ENCODE measurements at regions not wholly inside any gene's neighbourhood (a gene's known extent, or its start where the extent isn't known, plus 50 kb on each side); places are given as distances from the start of the nearest gene placed in this dataset.
A peak's percentile ranks its signal among the peaks of the same experiment; 100 is the strongest.
"Not testable (repeated sequence)": the region's sequence is repeated elsewhere in the genome, so short reads cannot be mapped to it uniquely, and the experiment has no call there.

DNA sequence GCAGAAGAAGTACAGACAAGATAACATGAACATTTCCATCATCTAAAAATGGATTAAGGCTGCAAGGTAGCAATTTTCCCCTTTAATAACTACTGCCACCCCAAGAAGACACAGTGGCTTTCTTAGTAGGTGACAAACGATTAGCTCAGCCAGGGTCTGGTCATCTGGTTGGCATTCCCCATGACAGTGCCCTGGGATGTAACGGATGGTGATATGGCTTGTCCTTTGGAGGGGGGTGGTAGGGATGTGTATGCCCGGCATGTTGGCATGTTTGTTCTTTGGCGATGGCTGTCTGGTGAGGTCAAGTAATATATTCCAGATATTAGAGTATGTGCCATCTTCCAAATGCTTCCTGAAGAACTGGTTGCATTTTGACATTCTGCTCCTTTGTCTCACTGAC, 135.6 kb upstream of the ZNF536 start:
- DNase-seq, result no peak
- intact Hi-C loops (cut with DNase I), result no loop called here

DNA sequence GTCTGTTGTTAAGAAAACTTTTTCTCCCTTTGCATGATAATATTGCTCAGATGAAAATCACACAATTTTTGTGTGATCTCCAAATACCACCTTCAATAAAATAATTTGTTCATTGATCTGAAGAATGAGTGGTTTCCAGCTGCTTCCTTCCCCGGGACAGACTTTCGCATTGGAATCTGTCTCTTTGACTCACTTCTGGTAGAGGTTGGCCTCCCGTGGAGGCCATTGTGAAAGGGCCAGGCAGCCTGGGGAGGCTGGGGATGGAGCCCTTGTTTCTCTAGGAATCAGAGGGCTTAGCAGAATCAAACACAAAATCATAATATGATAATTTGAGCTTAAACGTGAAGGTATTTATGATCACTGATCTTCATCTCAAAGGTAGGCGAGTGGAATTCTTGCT, 135.0 kb upstream of the ZNF536 start:
- DNase-seq, result no peak

DNA sequence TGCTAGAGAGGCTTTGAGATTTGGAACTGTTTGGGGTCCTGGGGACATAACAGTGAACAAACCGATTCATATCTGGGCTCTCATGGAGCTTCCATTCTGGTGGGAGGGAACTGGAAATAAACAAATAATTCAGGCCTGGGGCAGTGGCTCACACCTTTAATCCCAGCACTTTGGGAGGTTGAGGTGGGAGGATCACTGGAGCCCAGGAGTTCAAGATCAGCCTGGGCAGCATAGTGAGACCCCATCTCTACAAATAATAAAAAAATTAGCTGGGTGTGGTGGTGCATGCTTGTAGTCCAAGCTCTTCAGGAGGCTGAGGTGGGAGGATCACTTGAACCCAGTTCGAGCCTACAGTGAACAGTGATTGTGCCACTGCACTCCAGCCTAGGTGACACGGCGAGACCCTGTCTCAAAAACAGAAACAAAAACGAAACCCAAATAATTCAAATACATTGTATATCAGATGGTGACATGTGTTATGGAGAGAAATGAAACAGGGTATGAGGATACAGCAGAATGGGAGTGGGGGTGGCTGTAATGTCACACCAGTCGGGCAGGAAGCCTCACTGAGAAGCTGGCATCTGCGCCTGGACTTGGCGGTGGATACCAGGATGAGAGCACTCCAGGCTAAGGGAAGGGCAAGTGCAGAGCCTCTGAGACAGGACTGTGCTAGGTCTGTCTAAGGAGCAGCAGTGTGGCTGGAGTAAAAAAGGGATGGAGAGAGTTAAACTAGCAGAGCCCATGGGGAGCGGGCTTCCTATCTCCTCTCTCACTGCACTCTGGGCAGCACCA, 131.1 kb upstream of the ZNF536 start:
- intact Hi-C loops (cut with DNase I), result no loop called here
- DNase-seq, result no peak

More for the DNA sequence above, 135.0 kb upstream of the ZNF536 start:
- intact Hi-C loops (cut with DNase I), result no loop called here

DNA sequence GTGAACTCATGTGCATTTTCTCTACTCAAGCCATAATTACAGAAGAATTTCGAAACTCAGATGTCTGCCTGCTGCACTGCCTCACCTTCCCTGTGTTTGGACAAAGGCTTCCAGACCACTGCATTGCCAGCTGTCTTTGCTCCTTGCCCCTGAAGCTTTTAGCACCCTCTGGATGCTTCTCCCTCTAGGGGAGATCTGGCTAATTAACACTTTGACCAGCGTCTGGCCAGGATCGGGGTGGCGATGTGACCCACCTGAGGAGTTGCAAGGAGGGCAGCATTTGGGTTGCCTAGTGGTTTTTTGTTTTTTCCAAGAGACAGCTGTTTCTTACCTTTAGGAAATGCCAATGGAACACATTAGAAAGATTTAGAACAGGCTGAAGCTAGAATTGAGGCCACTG, 127.7 kb upstream of the ZNF536 start:
- intact Hi-C loops (cut with DNase I), result no loop called here
- DNase-seq, result peak in 1 of 42 donors; percentile 29

DNA sequence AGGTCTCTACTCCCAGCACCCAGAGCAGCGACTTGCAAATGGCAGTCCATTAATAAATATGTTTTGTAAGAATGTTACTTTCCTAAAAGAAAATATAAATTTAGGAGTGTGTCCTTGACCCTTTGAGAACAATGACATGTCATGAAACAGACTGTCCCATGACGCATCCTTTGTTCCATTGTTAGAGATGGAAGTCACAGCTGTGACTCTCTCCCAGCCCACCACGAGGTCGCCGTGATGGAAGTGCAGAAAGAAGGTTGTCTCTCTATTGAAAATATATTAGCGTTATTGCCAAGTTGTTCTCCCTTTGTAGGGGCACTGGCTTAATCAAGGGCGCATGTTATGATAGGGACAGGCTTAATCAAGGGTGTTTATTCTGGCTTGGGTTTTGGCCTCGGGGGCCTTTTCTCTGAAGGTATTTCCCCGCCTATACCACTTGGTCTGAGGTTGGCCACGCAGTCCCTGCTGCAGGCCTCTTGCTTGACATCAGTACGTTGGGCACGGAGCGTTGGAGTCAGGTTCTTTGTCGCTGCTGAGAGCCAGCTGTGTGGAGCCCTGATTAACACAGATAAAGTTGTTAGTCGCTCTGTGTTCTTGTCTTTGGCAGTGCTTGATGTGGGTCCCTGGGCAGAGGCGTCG, 126.7 kb upstream of the ZNF536 start:
- peak in 19 of 42 donors; percentile 5 to 82 (median 54) for DNase-seq
- intact Hi-C loops (cut with DNase I), result no loop called here

DNA sequence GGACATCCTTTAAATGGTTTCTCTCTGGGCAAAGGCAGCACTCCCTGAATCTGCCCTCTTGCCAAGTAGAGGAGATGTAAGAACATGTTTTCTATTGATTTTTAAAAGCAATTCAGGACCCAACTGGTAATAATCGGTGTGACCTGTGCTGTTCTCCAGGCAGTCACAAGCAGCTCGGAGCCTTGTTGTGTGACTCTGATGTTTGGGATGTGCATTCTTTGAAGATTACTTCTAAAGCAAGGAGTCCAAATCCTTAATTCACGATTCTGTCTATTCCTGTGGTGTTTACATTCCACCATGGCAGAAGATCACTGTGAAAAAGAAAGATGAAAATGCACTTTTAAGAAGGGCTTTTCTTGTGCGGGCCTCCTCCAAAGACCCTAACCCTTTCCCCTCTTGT, 122.3 kb upstream of the ZNF536 start:
- intact Hi-C loops (cut with DNase I), result no loop called here
- DNase-seq, result peak in 2 of 42 donors; percentile 0 to 2

DNA sequence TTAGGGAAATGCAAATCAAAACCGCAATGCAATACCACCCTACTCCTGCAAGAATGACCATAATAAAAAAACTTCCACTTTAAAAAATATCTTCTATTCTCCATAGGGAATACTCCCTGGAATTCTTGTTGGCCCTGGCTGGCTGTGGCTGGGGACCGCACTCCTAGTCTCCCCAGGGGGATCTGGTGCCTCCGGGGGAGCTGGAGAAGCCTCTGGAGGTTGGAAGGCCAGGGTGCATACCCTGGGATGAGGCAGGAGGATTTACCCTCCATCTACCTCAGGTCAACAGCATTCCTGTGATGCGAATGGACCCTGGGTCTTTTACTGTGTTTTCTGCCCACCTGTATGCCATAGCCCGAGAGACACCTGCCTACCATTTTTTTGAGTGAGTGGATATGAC, 120.0 kb upstream of the ZNF536 start:
- intact Hi-C loops (cut with DNase I), result no loop called here
- peak in 4 of 42 donors; percentile 2 to 28 (median 10) for DNase-seq

DNA sequence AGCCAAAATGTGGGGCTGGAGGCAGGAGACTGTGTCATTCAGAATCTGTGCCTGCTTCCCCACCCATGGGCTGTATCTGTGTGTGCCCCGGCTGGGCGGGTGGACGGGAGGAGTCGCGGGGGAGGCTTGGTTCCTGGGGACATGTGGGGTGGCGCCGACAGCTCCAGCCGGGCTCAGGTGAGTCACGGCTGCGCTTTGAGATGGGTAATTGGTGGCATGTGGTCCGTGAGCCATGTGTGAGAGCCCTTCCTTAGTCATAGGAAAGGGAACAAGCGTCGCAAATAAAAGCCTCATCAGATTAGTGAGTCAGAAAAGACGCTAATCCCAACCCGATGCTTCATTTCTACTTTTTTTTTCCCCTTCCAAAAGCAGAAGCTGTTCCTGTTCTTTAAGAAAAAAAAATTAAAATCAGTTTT, 118.6 kb upstream of the ZNF536 start:
- DNase-seq, result peak in 23 of 42 donors; percentile 22 to 73 (median 47)
- intact Hi-C loops (cut with DNase I), result no loop called here

DNA sequence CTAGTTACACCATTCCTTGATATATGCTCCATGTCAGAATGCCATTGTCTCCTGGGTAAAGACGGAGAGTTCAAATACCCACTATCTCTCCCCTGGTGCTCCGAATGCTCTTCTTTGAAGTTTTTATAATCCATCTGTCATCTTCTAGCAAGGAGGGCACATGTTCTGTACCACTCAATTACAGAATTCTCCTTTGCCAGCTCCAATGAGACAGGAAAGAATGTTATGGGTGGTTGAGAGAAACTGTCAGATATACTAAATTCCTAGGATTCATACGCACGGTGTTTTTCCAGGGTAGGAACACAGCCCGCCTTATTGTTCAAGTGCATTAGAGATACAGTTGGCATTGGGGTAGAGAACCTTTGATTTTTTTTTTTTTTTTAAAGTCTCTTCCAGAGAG, 118.0 kb upstream of the ZNF536 start:
- peak in 2 of 42 donors; percentile 0 to 3 for DNase-seq
- intact Hi-C loops (cut with DNase I), result no loop called here

DNA sequence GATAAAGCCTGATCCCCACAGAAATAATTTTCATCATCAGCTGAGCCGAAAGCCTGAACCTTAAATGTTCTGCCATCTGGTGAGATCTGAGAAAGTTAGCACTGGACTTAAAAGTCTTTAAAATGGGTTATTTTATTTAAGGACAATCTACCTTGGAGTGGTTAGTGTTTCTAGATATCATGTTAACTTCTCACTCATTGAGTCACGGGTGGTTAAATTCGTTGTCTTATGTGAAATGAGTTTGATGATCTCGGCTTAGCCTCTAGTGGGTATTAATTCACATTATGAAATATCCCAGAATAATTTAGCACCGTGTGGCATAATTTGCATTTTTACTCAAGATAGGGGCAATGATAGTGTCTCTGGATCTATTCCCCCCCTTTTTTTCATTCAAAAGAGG, 117.4 kb upstream of the ZNF536 start:
- intact Hi-C loops (cut with DNase I), result no loop called here
- no peak for DNase-seq

DNA sequence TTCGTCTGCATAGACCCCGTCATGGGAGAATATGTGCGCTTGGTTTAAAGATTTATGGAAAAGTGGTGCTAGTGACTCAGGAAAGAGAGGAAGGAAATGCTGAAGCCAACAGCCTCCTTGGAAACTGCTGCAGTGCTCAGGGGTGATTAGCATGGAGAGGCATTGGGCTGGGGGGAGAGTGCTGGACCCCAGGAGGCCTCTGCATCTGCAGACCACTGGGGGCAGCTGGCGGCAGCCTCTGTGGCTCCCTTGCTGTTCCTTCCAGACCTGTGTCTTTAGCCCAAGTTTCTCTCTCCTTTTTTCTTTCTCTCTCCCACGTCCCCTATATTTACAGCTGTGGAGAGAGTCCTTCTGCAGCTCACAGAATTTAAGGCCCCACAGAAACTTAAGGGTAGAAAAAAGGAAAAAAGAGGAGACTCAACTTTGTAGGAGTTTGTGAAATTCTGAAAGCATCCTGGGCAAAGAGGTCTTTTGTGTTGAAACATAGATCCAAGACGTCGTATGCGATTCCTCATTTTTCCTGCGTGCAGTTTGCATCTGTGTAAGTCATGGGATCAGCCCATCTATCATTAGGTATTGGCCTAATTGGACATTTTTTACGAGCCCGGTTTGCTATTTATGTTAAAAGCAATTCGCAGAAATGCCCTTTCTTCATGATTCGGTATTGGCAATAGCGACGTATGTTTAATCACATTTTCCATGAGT, 116.2 kb upstream of the ZNF536 start:
- intact Hi-C loops (cut with DNase I), result no loop called here
- peak in 3 of 42 donors; percentile 5 to 33 (median 13) for DNase-seq

DNA sequence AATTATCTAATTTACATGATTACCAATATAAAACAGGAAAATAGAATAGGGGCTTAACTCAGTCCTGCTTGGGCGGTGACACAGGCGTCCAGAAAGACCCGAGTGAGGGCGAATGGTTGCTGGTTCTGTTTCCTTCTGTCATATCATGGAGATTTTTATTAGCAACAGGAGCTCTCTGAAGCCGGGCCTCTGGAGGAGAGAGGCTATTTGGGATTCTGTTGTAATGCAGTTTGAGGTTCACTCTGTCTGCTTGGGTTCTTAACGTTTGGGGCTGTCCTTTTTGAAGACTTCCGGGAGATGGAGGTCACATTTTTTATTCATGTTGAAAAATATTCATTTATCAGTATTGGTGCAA, 115.7 kb upstream of the ZNF536 start:
- intact Hi-C loops (cut with DNase I), result no loop called here
- peak in 3 of 42 donors; percentile 4 to 40 (median 13) for DNase-seq

DNA sequence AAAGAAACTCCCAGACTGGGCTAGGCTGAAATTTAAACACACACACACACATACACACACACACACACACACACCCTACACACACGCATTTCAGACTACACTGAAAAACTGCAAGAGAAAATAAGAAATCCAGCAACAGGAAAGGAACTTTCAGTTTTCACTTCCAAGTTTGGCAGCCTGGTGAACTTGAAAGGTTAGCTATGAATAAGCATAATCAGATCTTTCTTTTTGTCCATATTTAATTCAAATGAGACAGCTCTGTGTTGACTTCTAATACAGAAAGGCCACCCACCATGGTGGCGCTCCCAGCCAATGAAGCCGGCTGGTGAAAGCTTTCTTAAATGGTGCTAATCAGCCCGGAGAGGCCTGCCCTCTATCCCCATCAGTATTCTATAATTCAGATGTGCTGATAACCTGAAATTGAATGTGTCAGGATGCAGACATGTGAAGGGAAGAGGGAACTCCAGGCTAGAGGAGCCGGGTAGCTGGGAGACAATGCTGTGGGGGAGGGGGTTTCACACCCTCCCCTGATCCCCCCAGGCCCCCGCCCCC, 108.3 kb upstream of the ZNF536 start:
- DNase-seq, result peak in 1 of 42 donors; percentile 4
- intact Hi-C loops (cut with DNase I), result no loop called here

DNA sequence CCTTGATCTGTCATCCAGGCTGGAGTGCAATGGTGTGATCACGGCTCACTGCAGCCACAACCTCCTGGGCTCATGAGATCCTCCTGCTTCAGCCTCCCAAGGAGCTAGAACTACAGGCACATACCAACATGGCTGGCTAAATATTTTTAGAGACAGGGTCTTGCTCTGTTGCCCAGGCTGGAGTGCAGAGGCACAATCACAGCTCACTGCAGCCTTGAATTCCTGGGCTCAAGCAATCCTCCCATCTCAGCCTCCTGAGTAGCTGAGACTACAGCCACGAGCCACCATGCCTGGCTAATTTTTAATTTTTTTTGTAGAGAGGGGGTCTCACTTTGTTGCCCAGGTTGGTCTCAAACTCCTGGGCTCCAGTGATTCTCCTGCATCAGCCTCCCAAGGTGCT, 106.3 kb upstream of the ZNF536 start:
- DNase-seq, result not testable (repeated sequence)

DNA sequence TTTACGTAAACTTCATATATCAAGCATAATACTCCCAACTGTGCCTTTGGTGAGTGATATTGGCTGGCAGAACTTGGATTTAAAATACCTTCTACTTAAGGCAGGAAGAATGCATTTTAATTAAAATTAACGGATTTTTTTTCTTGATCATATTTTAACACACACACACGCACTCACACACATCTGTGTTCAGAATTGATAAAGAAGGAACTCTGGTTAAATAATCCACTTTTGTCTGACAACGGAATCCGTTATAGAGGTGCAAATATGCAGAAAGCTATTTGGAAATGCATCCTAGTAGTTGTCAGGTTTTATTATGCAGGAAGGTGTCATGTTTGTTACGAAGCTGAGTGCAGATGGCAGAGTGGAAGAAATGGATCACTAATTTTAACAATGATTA, 105.5 kb upstream of the ZNF536 start:
- intact Hi-C loops (cut with DNase I), result no loop called here
- DNase-seq, result no peak

More for the DNA sequence above, 106.3 kb upstream of the ZNF536 start:
- intact Hi-C loops (cut with DNase I), result not testable (repeated sequence)

DNA sequence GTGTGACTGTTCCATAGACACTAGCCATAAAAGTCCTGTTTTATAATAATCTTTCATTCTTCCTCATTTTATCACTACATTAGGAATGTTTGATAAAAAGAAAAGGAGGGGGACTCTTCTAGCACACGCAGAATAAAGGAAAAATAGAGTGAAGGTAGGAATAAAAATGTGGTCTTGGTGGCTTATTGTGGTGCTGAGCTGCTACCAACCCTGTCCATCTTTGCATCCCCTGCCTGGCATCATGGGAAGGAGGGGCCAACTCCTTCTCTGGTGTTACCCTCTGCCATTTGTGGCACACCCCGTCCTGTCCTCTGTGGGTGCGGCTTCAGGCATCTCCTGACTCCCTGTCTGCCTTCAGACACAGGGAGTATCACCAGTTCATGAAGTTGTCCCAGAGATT, 104.9 kb upstream of the ZNF536 start:
- intact Hi-C loops (cut with DNase I), result no loop called here
- DNase-seq, result no peak

DNA sequence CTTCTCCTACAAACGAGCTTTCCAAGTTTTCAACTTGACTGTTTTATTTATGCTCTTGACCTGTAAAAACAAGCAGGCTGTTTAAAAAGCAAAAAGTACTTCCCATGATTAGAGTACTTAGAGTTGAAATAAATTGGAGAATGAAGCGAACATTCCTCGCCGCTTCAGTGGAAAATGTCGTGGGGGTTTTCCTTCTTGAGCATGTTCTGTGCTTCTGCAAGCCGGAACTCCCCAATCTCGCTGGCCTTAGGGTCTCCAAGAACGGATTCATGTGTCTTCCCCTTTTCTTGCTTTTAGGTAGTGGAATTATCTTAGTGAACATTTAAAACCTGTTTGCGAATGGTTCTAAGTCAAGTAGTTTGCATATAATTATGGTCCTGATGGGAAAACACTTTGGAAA, 103.6 kb upstream of the ZNF536 start:
- no peak for DNase-seq
- intact Hi-C loops (cut with DNase I), result no loop called here

DNA sequence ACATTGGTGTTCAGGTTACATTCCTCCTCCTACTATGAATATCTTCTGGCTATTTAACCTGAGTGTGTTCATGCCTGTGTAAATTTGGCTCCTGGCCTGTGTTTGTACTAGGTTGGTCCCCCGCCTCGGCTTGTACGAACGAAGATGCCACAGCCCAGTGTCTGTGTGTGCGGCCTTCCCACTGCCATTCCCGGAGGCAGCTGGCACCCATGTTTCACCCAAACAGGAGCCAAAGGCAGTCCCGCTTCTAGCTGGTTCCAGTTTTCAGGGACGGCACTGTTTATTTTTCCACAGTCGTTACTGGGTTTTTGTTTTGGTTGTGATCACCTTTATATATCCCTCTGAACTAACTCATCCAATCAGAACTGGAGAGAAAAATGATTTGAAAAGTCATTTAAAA, 102.5 kb upstream of the ZNF536 start:
- DNase-seq, result peak in 1 of 42 donors; percentile 62
- intact Hi-C loops (cut with DNase I), result no loop called here

DNA sequence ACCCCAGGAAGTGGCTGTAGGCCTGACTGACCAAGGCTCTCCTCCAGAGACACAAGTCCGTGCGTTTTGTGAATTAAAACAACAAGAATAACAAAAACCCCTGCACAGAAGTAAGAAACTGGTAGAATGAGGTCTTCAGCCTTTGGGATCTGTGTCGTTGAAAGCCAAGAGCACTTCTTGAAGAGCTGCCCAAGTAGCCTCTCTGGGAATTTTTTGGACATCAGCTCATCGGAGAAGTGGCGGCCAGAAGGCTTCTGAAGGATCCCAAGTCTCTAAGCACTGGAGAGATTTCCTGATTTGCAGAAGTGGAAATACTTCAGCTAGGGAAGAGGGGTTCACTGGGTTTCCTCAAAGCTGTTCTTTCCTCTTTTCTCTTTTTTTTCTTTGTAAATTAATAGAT, 100.4 kb upstream of the ZNF536 start:
- no peak for DNase-seq
- intact Hi-C loops (cut with DNase I), result no loop called here

DNA sequence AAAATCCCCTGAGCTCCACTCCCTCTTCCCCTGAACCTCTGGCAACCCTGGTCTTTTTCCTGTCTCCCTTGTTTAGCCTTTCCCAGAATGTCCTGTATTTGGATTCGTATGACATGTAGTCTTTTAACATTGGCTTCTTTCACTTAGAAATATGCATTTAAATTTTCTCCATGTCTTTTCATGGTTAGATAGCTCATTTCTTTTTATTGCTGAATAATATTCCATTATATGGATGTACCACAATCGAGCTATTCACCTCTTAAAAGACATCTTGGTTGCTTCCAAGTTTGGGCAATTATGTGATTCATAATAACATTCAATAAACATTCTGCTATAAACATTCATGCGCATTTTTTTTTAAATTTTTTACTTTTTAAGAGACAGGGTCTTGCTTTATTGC, 99.6 kb upstream of the ZNF536 start:
- intact Hi-C loops (cut with DNase I), result no loop called here
- no peak for DNase-seq
